NOMO-1 treated with dmso at 0.1 percent for 144 hours (cell line): ENCODE measurements at regions not wholly inside any gene's neighbourhood (a gene's known extent, or its start where the extent isn't known, plus 50 kb on each side); places are given as distances from the start of the nearest gene placed in this dataset.
"Not testable (repeated sequence)": the region's sequence is repeated elsewhere in the genome, so short reads cannot be mapped to it uniquely, and the experiment has no call there.

Source experiments
- DNase-seq: peaks from one replicate; lab custom pipeline; 2025; ENCODE audit not compliant: unreplicated experiment; lab: John Stamatoyannopoulos, UW

DNA sequence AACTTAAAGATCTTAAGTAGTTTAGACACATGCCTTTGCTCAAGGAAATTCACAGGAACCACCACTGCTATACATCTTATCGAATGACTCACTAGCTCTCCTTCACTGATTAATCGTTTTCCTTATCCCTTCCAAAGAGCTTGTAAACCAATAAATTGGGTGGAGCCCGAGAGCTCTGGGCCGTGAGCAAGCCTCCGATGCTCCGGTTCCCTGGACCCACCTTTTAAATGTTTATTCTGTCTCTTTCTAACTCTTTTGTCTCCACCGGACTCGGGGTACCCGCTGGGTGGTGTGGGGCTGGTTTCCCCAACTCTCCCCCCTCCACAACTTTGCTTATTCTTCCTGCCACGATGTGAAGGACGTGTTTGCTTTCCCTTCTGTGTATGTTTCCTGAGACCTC, 292.9 kb upstream of the TMEFF2 start:
- DNase-seq = no peak

DNA sequence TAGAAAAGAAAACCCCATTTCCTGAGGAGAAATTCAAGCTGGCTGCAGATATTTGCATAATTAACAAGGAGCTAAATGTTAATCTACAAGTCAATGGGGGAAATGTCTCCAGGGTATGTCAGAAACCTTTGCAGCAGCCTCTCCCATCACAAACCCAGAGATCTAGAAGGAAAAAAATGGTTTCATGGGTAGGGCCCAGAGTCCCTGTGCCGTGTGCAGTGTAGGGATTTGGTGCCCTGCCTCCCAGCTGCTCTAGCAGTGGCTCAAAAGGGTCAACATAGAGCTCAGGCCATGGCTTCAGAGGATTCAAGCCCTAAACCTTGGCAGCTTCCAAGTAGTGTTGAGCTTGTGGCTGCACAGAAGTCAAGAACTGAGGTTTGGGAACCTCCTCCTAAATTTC, 290.2 kb upstream of the TMEFF2 start:
- no peak for DNase-seq

DNA sequence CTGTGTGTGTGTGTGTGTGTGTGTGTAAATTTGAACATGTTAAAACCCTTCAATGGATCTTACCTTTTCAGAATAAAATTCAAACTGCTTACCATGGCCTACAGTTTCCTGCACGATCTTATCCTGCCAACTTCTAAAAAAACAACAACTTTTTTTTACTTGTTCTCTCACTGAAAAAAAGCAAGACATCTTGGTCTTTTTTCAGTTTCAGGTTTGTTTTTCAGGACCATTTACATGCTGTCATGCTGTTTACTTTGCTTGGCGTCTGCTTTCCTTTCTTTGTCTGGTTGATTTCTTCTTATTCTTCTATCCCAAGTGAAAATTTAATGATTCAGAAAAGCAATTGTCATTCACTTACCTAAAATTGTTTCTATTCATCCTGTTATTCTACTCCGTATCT, 286.3 kb upstream of the TMEFF2 start:
- DNase-seq = no peak

DNA sequence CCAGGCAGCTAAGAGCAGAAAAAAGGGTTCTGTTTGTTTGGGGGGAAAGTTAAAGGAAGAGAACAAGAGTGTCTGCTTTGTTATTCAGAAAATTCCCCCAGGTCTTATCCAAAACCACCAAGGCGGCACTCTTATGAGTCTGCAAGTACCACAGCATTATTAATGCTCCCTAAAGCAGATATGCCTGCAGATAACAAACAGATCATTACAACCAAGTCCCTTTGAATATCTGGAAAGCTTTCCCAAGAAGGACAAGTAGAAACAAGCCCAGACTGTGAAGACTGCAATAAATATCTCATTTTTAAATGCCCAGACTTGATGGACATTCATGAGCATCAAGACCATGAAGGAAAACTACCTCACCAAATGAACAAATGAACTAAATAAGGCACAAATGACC, 278.6 kb upstream of the TMEFF2 start:
- DNase-seq = no peak

DNA sequence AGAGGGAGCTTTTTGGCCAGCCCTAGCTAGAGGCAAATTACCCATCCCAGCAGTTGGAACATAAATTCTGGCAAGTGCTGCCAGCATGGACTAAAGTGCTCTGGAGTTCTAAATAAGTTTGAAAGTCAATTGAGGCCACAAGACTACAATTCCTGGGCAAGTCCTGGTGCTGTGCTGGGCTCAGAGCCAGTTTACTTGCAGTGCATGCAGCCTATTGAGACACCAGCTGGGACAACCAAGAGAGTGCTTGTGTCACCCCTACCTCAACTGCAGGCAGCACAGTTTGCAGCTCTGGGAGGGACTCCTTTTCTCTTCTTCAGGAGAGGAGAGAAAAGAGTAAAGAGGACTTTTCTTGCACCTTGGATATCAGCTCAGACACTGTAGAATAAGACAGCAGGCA, 277.2 kb upstream of the TMEFF2 start:
- no peak for DNase-seq

DNA sequence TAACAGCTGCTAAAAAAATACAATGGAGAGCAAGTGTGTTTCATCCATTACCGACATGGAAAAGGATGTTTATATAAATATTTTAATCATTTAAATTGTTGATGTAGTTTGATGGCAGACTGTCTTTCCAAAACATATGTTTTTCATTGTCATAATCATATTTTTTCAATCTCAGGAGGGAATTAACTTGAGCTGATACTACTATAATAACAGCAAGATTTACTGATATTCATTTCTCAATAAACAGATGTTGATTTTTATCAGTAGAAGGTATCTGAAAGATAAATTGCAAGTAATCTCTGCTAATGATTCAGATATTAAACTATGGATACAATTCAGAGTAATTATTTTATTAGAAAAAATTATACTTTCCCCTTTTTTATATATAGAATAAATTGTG, 274.9 kb upstream of the TMEFF2 start:
- no peak for DNase-seq

DNA sequence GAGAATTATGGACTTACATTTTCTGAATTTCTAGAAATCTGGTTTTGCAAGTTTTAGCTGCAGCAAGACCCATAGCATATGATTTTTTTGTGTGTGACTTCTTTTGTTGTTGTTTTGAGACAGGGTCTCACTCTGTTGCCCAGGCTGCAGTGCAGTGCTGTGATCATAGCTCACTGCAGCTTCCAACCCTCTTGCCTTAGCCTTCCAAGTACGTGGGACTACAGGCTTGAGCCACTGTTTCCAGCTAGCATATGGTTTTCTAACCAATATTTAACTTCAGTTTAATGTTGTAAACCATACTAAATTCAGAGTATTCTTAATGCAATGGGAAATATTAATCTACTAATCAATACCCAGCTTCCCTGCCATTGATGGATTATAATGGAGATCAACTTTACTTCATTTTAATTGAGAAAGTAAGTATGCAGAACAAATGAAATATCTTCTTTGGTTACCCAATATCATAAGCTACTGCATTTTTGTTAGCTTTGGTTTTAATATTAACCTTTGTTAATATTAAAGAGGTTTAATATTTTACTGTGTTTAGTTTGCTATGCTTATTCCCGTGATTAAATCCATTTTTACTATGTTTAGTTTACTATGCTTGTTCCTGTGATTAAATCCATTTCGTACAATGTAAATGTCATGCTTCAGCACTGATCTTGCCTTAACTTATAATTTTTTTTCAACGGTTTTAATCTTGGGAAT, 273.4 kb upstream of the TMEFF2 start:
- DNase-seq = no peak

DNA sequence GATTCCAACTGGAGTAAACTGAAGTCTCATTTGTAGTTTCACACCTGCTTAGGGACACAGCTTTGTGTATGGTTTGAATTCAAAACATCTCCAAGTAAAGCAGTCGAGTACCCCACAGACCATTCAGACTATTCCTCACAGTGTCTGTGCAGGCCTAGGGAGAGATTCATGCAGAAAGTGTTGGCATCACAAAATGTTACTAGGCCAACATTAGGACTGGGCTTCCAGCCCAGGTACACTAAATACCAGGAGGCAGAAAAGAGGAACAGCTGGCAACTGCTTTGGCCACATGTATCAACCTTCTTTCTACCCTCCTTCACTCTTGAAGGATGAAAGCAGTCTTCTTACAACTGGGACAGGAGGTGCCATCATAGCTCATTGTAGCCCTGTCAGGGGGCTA, 270.4 kb upstream of the TMEFF2 start:
- DNase-seq = no peak

DNA sequence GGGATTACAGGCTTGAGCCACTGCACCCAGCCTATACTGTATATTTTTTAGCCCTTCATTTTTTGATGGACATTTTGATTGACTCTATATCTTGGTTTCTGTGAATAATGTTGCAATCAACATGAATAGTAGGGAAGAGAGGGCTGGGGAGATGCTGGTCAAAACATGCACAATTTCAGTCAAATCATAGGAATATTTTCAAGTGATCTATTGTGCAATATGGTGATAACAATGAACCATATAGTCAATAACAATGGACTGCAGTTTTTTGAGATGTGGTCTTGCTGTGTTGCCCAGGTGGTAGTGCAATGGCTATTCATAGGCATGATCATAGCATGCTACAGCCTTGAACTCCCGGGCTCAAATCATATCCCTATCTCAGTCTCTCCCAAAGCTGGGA, 264.7 kb upstream of the TMEFF2 start:
- DNase-seq = no peak

DNA sequence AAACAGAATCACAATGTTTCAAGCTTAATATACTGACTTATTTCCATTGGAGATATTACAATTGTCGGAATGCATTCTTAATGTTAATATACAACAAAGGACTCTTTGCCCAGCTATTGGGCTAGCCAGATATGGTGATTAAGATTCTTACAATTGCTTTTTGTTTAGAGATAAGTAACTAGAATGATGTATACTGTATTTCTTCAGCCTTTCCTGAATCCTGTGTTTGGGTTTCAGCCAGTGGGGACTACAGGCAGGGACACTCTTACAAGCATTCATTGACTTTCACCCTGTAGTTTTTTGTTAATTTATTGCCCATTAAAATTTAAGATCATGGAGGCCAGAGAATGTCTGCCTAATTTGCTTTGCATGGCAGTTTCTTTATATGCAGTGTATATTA, 254.1 kb upstream of the TMEFF2 start:
- DNase-seq = no peak

DNA sequence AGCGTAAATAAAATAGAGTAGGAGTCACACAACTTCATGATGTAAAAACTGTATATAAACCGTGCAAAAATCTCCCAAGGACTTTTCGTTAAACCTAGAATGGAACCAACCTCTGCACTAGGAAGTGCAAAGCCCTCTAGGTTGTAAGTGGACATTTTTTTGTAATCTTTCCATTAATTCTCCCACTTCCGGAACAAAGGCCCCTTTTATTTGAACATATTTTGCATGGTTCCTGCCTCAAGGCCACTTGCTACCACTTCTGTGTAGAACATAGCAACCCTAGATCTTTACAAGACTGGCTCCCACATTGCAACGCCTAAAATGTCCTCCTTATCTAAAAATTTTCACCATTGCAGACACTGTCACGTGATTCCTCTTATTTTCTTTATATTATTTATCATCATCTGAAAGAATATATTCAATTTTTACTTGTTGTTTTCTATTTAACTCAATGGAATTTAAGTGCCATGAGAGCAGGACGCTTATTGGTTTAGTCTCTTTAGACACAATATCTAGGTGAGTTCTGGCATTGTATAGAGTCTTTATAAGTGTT, 249.6 kb upstream of the TMEFF2 start:
- no peak for DNase-seq

DNA sequence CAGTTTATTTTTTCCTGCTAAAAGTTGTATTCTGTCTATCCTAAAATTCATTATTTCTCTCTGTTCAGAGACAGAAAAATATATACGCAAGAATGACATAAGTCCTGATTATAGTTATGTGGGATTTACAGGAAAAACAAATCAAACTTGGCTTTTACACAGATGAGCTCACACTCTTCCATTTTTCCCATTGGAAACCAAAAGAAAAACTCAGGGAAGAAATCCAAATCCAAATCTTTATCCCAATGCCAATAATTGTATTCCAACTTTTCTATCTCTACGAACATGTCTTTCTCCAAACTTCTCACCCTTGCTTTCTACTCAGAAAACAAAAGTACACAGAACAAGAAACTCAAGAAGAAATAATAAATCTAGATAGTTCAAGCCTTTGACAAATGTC, 249.1 kb upstream of the TMEFF2 start:
- no peak for DNase-seq

DNA sequence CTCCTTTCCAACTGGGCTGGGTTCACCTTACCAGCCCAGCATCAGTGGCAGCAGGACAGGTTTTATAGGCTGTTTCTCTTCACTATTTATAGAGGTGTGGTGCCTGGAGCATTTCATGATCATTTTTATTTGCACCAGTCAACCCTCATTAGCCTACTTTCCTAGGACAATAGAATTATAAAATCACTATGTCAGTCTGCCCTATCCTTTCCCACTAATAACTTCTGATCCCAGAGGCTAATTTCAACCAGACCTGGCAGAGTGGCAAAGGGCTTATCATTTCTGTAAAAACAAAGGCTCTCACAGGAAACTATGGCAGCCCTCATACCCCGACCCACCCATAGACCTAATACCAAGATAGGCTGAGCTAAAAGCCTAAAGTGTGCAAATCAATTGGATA, 243.5 kb upstream of the TMEFF2 start:
- no peak for DNase-seq

DNA sequence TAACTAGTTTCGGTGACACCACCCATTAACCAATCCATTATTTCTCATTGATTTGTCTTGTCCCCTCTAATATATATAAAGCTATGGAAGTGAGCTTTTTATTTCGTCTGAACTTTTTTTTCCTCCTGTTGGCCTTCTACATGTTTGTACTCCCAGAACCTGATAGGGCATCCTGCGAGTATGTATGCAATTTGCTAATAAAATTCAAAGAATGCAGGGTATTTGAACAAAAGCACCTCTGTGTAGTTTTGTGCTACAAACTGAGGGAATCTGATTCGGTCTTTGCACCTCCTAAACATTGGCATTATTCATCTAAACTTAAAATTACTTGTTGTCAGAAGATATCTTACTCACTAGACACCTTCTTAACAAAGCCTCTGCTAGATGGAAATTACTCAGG, 242.9 kb upstream of the TMEFF2 start:
- DNase-seq = no peak

DNA sequence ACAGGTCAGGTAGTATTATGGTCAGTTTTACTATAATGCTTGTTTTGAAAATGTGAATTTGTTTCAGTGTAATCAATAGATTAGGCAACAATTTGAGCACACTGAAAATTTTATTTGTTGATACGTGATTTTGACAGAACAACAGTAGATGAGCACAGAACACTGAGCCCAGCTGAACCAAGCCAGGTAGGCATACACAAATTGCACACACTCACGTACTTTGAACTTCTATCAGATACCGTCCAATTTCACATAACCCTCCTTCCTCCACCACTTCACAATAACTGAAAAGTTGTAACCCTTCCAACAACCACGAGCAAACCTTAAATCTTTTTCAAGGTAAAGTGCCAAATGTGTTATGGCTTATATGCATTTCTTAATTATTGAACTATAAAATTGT, 229.5 kb upstream of the TMEFF2 start:
- DNase-seq = no peak

DNA sequence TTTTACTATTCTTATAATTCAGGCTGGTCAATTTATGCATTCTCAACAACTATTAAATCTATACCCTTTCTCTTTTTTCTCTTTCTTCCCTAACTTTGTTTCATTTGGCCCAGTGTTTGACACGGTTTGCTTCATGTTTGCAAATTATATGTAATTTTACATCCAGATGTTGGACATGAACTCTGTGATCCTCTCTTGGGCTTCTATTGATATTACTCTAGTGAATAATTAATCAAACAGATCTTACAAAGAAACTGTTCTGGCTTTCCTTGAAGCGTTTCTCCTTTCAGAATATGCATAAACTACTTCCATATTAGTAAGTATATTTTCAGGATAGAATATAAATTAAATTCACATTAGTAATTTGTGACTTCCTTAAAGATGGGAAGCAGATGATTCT, 225.1 kb upstream of the TMEFF2 start:
- no peak for DNase-seq

DNA sequence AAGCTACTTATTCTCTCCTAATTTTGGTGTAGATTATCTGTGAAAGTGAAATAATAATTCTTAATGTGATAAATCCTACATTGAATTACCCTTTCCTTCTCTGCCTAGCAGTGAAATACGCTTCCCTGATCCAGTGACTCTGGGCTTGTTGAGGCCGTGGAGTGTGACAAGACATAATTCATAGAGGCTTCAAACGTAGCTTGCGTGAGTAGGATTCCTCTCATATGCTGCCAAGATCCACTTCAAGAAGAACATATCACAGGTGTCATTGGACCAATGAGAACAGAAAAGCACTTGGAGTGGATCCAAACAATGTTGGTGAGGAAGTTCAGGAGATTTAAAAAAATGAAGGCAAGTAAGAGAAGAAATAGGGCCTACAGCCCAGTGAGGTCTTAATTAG, 221.3 kb upstream of the TMEFF2 start:
- DNase-seq = no peak

DNA sequence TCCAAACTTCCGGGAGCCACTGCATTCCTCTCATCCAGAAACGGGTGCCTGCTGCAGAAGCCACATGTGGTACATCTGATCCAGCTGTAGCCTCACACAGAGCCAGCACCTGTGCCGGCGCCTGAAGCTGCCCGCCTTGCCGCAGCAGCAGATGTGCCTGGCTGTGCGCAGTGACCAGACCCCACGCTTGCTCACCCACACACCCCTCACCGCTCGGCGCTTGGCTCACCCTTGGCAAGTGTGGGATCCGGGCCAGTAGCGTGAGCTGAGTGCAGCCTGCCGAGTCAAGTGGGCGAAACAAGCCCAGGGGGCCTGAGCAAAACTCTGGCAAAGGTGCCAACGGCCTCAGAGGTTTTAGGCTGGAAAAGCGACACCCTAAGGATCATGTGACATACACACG, 220.1 kb upstream of the TMEFF2 start:
- no peak for DNase-seq

DNA sequence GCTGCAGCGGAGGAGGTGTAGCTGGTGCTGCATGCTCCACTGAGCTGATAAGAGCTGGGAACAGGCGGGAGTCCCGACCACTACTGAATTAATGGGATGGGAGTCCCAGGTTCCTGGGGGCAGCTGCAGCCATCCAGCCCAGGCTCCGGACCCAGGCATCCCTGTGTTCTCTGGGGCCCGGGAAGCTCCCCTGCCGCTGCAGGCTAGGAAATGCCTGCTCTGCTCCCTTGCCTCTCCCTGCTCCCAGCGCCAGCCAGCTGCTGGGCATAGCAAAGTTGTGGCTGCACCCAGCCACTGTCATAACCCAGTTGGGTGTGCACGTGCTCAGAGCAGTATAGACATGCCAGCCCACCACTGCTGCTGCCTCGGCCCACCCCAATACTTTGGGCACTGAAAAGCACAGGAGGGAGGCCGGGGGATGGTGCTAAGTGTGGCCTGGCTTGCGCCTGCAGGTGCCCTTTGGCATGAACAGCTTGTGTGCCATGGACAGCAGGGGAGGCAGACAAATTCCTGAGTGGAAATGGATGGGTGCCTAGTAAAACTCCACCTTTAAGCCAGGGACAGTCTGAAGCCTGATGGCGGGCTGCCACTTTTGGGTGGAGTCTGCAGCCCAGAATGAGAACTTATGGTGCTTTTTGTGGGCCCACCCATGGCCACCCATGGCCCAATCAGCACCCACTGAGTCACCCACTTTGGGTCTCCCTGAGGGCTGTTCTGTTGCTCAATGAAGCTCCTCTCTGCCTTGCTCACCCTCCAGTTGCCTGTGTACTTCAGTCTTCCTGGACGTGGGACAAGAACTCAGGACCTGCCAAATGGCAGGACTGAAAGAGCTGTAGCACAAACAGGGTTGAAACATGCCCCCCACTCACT, 219.3 kb upstream of the TMEFF2 start:
- no peak for DNase-seq

DNA sequence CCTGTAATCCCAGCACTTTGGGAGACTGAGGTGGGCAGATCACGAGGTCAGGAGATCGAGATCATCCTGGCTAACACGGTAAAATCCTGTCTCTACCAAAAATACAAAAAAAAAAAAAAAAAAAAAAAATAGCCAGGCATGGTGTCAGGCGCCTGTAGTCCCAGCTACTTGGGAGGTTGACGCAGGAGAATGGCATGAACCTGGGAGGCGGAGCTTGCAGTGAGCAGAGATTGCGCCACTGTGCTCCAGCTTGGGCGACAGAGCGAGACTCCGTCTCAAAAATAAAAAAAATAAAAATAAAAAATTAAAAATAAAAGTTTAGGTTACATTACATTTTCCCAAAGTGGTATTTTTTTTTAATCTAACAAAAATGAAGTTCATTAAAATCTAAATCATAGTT, 218.1 kb upstream of the TMEFF2 start:
- not testable (repeated sequence) for DNase-seq

DNA sequence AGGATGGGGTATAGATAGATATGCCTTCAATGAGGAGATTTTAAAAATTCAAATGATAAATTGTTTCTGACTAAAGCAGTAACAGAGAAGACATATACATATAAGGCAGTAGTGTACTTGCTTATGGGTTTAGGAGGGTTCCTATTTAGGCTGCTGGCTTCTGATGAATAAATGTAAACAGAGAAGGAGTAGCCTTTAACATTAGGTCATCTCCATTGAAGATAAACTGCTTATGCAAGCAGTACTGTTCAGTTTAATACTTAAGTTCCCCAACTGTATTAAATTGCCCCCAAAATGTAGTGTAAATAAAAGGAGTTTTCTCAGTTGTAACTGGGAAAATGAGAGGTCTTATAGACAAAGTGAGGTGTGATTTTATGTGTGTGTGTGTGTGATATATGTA, 217.7 kb upstream of the TMEFF2 start:
- no peak for DNase-seq

DNA sequence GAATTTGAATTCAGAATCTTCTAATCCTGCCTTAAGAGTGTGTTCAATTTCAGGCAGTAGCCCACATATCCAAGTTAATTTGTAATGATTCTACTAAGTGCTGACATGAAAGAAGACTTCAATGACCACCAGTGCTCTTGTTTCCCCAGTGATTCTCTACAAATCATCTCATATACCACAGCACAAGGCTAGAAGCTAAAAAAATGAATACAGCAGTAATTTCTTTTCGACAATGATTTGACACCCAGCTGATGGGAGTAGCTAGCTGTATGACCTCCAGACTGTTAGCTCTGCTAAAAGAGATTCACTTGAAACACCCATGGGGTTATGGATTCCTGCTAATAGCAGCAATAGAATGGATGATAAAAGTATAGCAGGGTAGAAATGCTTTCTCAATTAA, 217.0 kb upstream of the TMEFF2 start:
- no peak for DNase-seq
